Activated CD4-positive, alpha-beta T cell treated with anti-CD3 and anti-CD28 coated beads for 24 hours (primary cell): ENCODE measurements at regions not wholly inside any gene's neighbourhood (a gene's known extent, or its start where the extent isn't known, plus 50 kb on each side); places are given as distances from the start of the nearest gene placed in this dataset.

Experiments used
- DNase-seq, 2 donors: peaks; one replicate each; pipeline ENCODE4 v3.0.0-alpha.2; 2020; ENCODE audit warnings: low read depth in 2 of 2

DNA sequence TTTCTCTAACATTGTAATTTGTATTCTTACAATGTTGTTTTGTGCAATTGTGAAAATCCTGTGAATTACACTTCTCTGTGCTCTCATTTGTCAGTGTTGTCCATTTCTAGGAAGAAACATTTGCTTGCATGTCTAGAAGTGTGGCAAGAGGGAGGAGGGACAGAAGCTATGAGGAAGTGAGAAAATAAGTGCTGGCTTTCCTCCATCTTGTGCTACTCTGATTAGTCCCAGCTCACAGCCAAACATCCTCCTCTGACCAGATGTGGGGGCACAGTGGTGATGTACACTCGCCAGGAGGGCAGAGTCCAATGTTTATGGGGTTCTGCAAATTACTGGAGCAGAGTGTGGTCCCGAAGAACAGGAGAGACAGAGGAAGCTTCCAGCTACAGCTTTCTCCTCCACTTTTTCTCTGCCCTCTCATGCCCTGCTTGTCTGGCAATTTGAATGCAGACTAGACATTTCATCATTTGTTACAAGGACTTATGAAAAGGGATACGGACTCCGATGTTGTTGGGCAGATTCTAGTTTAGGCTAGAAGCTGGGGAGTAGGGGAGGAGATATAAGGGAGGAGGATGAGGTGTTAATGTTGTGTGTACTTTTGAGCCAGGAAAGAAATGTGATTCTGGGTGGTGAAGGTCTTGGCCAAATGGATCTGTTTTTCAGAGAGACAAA lies 131.0 kb upstream of the C1GALT1 start:
- DNase-seq: no peak

DNA sequence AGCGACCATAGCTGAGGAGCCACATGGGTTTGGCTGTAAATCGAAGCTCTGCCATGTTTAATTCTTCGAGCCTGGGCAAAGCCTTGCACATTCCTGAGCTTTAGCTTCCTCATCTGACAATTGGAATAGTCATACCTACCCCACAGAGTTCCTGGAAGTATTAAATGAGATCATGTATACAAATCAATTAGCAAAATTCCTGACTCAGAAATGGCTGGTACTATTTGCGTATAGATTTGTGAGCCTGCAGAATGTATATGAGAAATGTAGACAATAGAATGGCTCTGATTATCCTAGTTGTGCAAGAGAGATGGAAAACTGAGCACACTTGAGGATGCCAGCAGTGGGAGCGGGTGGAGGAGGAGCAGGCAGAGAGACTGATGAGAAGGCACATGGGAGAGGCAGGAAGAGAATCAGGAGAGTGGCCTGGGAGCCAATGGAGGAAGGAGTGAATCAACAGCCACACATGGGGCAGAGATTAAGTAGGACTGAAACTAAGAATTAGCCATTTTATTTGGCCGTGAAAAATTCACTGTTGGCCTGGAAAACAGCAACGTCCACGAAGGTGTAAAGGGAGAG lies 128.0 kb upstream of the C1GALT1 start:
- no peak for DNase-seq

DNA sequence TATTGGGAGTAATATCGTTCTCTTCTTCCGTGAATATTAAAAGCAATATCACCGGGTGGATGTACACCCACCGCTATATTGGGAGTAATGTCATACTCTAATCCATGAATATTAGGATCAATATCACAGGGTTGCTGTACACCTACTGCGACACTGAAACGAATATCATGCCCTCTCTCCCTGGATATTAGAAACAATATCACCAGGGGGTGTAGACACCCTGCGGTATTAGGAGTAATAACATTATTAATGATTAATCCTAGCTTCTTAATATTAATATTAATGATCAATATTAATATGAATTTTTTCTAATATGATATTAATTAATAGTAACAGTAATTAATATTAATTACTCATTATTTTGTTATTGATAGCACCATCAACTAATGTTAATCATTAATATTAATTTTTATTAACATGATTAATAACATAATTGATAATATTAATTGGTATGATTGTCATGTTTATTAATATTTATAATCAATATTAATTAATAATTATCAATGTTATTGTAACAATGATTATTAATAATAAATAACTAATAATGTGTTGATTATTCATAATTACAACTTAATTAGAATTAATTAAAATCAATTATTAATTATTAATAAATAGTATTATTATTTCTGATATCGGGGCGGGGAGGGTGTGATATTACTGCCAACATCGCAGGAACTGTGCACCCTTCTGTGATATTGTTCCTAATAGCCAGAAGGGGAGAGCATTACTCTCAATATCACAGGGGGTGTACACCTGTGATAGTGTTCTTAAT lies 121.3 kb upstream of the C1GALT1 start:
- no peak for DNase-seq

DNA sequence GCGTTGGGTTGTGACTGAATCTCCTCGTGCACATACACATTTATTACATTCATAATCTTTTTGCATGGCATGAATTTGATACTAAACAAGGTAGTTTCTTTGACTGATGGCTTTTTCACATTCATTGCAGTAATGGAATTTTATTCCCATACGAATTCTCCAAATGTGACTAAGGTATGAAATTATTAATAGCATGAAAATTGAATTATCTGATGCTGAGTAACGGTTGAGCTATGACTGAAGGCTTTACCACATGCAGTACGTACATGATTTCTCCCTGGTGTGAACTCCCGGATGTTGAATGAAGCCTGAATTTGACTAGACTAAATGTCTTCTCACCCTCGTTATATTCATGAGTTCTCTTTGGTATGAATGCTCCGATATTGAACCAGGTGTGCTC lies 104.4 kb upstream of the C1GALT1 start:
- DNase-seq: no peak

DNA sequence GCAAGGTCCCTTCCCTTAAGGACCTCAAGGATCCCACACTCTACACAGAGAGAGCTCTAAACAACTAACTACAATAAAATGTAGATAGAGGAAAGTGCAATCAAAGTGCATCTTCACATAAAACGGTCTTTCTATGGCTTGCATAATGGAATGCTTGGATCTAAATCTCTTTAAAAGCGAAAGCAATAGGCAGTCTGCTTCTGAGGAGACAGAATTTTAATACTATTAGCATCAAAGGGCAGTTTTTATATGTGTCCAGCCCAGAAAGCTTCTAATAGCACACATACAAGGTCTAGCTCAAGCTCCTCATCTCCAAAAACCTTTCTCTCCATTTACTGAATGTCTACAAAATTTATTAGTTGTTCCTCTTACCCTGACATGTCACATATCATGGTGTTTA lies 101.5 kb upstream of the C1GALT1 start:
- no peak for DNase-seq

DNA sequence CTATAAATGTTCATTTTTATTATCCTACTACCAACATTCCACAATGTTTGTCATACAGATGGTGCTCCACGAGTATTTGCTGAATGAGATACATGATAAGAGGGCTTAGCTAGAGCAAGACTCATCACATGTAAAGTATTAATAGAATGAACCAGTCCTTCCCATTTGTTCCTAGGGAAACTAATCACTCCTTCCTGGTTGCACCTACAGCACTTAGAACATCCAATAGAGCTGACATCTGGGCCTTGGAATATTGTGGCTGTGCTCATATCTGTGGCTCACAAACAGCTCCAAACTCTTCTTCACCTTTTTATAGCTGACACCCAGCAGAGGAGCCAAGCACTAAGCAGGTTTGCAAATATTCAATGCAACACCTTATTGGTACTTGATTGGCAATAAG lies 91.9 kb upstream of the C1GALT1 start:
- DNase-seq: no peak

DNA sequence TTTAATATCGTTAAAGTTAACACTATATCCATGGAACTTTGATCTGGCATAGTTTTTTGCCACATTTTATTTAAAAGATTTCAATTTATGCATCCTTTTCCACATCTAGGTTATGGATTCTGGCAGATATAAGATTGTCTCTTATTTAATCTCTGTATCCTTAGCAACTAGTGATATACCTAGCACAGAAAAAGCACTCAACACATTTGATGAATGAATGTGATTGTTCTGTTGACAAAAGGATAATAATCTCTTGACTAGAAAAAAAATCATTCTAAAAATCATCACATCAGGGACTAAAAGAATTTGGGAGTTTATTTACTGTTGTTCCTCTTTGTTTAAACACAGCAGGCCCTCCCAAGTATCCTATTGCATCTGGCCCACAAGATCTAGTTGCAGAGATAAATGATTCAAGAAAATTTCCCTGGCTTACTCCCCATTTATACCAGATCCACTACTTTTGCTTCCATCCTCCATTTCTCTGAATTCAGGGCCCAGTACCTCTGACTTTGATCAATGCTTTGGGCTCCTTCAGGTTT lies 84.0 kb upstream of the C1GALT1 start:
- DNase-seq: no peak

DNA sequence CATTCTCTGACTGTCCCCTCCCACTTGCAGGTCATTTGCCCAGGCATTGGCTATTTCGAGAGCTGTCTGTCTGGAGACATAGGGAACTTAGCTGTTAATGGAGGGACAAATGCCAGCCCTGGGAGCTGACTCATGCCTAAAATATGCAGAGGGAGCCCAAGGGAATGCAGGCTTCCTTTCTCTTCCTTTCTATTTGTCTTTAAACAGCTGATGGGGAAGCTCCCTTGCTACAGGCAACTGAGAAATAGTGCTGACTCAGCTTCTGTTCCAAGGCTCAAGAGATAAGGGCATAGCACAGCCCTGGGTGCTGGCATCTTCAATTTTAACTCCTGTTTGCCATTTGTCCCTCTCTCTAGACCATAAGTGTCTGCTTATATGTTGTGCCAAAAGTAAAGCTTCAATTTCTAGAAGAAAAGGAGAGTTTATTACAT lies 82.7 kb upstream of the C1GALT1 start:
- no peak for DNase-seq

DNA sequence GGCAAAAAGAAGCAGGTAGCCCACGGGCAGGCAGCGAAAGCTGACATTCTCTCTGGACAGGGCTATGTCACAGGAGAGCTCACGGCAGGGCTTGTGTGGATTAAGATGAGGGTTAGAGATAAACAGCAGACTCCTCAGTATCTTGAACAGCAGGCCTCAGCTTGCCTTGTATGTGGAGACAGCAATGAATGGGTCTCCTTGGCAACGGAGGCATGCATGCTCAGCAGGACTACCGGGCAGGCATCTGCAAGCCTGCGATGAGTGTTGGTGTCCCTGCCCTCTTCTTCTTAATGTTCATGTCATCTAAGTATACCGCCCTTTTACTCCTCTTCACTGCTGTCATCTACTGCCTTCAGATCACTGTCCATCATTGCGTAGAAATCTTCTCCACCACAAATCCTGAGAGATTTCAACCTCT lies 81.9 kb upstream of the C1GALT1 start:
- no peak for DNase-seq

DNA sequence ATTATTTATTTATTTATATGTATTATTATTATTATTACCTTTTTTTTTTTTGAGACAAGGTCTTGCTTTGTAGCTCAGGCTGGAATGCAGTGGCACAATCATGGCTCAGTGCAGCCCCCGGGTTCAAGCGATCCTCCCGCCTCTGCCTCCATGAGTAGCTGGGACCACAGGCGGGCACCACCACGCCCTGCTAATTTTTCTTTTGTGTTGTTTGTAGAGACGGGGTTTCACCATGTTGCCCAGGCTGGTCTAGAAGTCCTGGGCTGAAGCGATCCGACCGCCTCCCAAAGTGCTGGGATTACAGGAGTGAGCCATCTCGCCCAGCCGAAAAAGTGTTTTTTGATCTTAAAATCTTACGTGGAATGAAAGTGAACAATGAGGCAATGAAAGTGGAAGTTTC lies 79.4 kb upstream of the C1GALT1 start:
- DNase-seq: no peak

DNA sequence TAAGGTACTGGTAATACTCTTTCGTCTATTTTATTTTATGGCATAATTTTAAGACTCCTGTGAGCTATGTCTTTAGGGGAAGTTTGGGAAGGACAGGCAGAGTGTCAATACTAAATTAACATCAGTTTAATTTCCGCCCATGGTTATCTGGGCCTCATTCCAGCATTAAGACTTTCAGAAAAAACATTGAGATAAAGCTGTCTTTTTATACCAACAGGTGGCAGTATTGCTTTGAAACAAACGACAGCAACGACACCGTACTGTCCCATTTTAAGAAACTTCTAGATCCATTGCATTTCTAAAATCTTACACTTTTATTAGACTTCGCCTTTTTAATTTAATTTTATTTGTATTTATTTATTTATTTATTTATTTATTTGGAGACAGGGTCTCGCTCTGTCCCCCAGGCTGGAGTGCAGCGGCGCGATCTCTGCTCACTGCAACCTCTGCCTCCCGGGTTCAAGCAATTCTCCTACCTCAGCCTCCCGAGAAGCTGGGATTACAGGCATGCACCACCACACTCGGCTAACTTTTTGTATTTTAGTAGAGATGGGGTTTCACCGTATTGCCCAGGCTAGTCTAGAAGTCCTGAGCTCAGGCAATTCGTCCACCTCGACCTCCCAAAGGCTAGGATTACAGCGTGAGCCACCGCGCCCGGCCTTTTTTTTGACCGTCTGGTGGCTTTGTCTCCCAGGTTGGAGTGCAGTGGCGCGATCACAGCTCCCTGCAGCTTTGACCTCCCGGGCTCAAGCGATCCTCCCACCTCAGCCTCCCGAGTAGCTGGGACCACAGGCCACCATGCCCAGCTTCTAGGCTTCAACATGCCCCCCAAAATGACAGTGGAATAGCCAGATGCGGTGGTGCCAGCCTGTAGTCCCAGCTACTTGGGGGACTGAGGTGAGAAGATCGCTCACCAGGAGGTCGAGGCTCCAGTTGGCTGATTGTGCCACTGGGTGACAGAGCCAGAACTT lies 78.7 kb upstream of the C1GALT1 start:
- no peak for DNase-seq

DNA sequence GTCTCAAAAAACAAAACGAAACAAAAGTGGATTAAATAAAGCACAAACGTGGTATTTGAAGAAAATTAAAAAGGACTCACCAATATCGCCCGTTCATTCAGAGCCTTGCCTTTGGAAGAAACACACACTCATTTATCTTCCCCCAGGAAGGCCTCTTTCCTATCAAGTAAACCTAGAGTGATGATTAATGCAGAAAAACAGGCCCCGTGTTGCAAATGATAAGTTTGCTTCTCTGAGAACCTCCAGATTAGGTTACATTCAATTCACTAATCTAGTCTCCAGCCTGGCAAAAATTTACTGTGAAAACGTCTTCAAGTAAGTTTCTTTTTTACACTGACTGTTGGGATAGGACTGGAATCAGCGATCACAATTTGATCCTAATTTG lies 78.0 kb upstream of the C1GALT1 start:
- no peak for DNase-seq

DNA sequence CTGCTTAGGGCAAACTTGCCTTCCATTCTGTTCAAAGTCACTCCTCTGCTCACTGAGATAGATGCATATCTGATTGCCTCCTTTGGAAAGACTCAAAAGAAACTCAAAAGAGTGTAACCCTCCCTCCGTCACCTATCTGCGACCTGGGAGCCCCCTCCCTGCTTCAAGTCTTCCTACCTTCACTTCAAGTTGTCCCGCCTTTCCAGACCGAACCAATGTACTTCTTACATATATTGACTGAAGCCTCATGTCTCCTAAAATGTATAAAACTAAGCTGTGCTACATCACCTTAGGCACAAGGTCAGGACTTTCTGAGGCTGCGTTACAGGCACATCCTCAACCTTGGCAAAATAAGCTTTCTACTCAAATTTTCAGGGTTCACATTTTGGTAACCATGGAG lies 77.4 kb upstream of the C1GALT1 start:
- no peak for DNase-seq

DNA sequence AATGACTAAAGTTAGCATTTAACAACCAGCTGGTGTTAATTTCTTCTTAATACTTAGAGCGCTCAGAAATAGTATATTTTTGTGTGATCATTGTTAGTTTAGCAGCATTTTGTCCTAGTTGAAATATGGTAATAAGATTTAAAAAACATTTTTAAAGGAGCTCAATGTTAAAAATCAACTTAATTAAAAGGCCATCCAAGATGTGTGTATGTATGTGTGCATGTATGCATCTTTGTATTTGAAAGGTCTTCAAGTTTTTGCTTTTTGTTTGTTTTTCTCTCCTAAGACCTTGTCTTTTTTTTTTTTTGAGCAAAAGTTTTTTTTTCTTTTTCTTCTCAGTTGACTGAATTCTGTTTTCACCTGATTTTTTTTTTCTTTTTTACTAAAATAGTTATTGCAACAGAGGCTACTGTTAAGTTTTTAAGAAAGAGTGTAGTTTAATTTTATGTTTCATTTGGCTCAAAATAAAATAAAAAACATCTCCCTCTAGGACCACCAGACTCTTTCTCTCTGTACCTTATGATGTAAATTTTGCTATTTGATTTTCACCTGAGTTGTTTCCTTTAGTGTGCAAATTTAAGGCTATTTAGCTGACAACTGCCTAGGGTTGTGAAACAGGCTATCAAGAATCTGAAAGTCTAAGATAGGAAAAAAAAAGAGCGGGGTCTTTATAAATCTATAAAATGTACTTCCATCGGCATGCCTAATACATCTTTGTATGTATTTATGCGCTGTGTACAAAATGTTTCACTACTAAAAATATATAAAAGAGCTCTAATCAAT lies 76.4 kb upstream of the C1GALT1 start:
- no peak for DNase-seq

DNA sequence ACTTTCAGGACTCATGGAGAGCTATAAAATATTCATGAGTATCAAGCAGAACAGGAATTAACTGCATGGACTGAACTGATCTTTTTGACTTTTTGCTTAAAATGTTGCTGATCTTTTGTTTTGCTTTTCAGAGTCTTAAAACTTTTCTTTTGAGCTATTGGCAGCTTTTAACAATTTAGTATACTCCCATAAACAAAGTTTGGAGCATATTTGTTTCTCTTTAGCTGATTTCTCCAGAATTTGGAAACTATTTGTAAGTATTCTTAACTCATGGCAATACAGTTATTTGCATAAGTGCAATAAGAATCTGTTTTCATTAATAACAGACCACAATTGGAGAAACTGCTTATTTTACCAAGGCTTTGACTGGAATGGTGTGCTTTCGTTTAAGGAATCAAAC lies 73.4 kb upstream of the C1GALT1 start:
- no peak for DNase-seq

DNA sequence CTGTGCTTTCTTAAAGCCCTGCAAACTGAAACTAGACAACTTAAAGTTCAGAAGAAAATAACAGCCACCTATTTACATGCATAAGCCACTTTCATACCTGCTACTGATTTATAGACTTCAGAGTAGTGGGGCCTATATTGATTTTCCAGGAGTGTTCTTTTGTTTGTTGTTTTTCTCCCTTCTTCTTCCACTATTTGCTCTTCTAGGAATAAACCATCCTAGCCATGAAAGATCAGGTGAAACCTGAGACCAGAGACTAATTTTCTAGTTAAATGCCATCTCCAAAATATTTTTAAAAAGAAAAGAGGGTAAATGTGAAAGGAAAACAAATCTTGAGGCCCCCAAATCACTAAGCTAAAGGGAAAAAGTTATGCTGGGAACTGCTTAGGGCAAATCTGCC lies 72.4 kb upstream of the C1GALT1 start:
- no peak for DNase-seq

DNA sequence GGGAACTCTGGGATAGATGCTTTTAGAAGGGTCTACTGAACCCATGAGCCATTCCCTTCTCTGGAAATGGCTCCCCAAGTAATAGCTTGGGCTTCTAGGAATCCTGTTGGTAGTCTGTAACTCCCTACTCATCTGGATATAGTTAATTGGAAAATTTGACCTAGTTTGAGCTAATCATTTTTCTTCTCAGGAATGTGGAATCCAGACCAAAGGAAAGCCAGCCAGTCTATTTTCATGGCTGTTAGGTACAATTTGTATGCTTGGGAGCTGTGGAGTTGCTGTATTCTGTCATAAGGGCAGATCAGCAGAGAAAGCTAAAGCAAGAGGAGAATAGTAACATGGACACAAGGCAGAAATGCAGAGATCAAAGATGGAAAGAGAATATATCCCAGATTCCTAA lies 71.6 kb upstream of the C1GALT1 start:
- no peak for DNase-seq

DNA sequence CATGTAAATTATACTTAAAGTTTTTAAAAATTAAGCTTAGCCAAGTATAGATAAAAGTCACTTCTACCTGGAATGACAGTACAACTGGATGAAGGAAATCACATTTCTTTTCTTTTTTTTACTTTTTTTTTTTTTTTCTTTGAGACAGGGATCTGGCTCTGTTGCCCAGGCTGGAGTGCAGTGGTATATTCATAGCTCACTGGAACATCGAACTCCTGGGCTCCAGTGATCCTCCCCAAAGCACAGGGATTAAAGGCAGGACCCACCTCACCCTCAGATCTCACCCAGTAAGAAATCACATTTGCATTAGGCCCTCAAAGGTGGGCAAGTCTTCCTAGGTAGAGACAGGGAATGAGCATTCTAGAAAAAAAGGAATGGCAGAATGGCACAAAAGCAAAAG lies 69.5 kb upstream of the C1GALT1 start:
- DNase-seq: no peak

DNA sequence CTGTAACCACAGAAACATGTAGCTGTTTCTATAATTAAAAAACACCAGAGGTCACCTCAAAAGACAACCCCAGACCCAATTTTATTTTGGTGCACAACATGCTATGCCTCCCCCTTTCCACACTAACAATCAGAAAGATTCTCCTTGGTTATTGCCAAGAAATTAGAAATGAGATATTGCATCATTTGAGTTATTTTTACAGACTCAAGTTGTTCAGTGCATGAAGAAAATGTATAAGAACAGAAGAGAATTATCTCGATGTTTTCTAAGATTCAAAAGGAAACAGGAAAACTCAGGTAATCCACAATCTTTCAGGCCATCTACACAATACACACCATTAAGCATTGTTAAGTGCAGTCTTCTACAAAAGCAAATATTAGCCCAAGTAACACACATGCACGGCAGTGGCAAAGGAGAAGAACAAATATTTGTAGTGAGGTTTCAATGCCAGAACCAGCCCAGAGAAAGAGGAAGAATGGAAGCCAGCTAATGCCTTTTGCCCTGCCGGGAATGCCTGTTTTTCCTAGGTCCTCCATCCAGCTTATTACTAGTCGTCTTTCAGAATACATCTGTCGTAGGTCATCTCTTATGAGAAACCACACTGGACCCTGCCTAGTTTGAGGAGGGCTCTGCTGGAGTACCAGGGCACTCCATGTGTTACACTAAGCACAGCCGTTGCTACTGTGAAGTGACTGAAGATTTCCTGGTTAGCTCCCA lies 67.6 kb upstream of the C1GALT1 start:
- no peak for DNase-seq

DNA sequence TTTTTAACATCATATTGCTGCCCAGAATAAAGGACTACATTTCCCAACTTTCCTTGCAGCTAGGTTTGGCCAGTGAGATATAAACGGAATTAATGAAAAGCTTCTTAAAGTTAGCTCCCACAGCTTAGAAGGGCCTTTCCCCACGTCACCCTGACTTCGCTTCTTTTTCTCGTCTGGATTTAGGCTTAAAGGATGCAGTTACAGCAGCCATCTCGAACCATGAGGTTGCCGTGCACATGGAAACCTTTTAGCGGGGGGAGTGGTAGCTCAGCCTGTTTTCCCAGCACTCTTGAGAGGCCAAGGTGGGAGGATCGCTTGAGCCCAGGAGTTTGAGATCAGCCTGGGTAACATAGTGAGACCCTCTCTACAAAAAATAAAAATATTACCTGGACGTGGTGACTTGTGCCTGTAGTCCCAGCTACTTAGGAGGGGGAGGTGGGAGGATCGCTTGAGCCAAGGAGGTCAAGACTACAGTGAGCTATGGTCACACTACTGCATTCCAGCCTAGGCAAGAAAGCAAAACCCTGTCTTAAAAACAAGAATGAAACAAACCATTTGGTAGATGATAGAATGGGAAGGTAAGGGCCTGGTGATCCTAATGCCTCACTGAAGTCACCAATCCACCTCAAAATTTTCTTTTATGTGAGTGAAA lies 64.3 kb upstream of the C1GALT1 start:
- DNase-seq: no peak
